HL-60 (cell line): ENCODE measurements at regions not wholly inside any gene's neighbourhood (a gene's known extent, or its start where the extent isn't known, plus 50 kb on each side); places are given as distances from the start of the nearest gene placed in this dataset.

Source experiments
- CTCF ChIP-seq: IDR thresholded peaks from one replicate; pipeline ENCODE4 v1.5.1; 2011; ENCODE audit warnings: low read length, control low read depth, inconsistent platforms; ENCODE audit not compliant: insufficient read depth
- GABPA ChIP-seq: IDR thresholded peaks from 2 replicates; pipeline ENCODE4 v1.6.1; 2012; ENCODE audit warnings: low read depth
- POLR2AphosphoS5 ChIP-seq: IDR thresholded peaks from 2 replicates; pipeline ENCODE4 v1.6.1; 2012; ENCODE audit warnings: low read depth

GRCh38 chr10:36989233-36989632, 136.2 kb upstream of the ANKRD30A start:
- TF ChIP-seq CTCF (no peak), POLR2AphosphoS5 (no peak), GABPA (no peak)
